MM.1S (cell line): ENCODE measurements at regions not wholly inside any gene's neighbourhood (a gene's known extent, or its start where the extent isn't known, plus 50 kb on each side); places are given as distances from the start of the nearest gene placed in this dataset.
"Not testable (repeated sequence)": the region's sequence is repeated elsewhere in the genome, so short reads cannot be mapped to it uniquely, and the experiment has no call there.

Experiments used
- DNase-seq: peaks from one replicate; pipeline ENCODE4 v3.0.0-alpha.2; 2015
- H2AFZ ChIP-seq: fragments of 300-600 bp; sonication (generic); 2 replicates; pipeline ENCODE4 v1.6.0; 2016; ENCODE audit warnings: antibody characterized with exemption, low read length
- H3F3A ChIP-seq: fragments of 300-600 bp; sonication (generic); 2 replicates; pipeline ENCODE4 v1.6.1; 2016; ENCODE audit warnings: mild to moderate bottlenecking, antibody characterized with exemption, low read length, moderate library complexity, mixed read lengths; ENCODE audit not compliant: insufficient read depth
- H3K27ac ChIP-seq: fragments of 300-600 bp; sonication (generic); 2 replicates; pipeline ENCODE4 v1.5.1; 2016; ENCODE audit warnings: mild to moderate bottlenecking, low read length
- H3K27me3 ChIP-seq: fragments of 300-600 bp; sonication (generic); replicated peaks from 2 replicates; pipeline ENCODE4 v1.6.0; 2016; ENCODE audit warnings: low read length; ENCODE audit not compliant: insufficient read depth
- H3K36me3 ChIP-seq: fragments of 300-600 bp; sonication (generic); replicated peaks from 2 replicates; pipeline ENCODE4 v1.6.1; 2016; ENCODE audit warnings: mild to moderate bottlenecking, low read length, mixed read lengths; ENCODE audit not compliant: insufficient read depth
- H3K4me1 ChIP-seq: fragments of 300-600 bp; sonication (generic); 2 replicates; pipeline ENCODE4 v1.6.1; 2016; ENCODE audit warnings: low read length, mixed read lengths
- H3K4me2 ChIP-seq: fragments of 300-600 bp; sonication (generic); 2 replicates; pipeline ENCODE4 v1.6.0; 2016; ENCODE audit warnings: low read depth, low read length
- H3K4me3 ChIP-seq: fragments of 300-600 bp; sonication (generic); 2 replicates; pipeline ENCODE4 v1.5.1; 2016; ENCODE audit warnings: low read length, mixed read lengths
- H3K79me2 ChIP-seq: fragments of 300-600 bp; sonication (generic); 2 replicates; pipeline ENCODE4 v1.6.1; 2016; ENCODE audit warnings: mixed run types, low read length, mixed read lengths
- H3K9ac ChIP-seq: fragments of 300-600 bp; sonication (generic); 2 replicates; pipeline ENCODE4 v1.6.1; 2016; ENCODE audit warnings: low read length, mixed read lengths
- H3K9me2 ChIP-seq: fragments of 300-600 bp; sonication (generic); replicated peaks from 2 replicates; pipeline ENCODE4 v1.6.1; 2016; ENCODE audit warnings: mild to moderate bottlenecking, low read length, mixed read lengths; ENCODE audit not compliant: insufficient read depth
- H3K9me3 ChIP-seq: fragments of 300-600 bp; sonication (generic); replicated peaks from 2 replicates; pipeline ENCODE4 v1.6.1; 2016; ENCODE audit warnings: mild to moderate bottlenecking, low read length, mixed read lengths; ENCODE audit not compliant: insufficient read depth
- H4K20me1 ChIP-seq: fragments of 300-600 bp; sonication (generic); 2 replicates; pipeline ENCODE4 v1.6.1; 2016; ENCODE audit warnings: mild to moderate bottlenecking, low read length, moderate library complexity, mixed read lengths; ENCODE audit not compliant: insufficient read depth
- EZH2 ChIP-seq: fragments of 300-600 bp; sonication (generic); optimal IDR thresholded peaks from 2 replicates; pipeline ENCODE3; 2017; ENCODE audit warnings: low read depth, mild to moderate bottlenecking, antibody characterized with exemption, low read length, mixed read lengths
- EZH2phosphoT487 ChIP-seq: fragments of 300-600 bp; sonication (generic); IDR thresholded peaks from 2 replicates; pipeline ENCODE4 v1.6.1; 2018; ENCODE audit warnings: antibody characterized with exemption, low read length
- TF ChIP-seq, protein P1 (sequence below): fragments of 300-600 bp; sonication (generic); IDR thresholded peaks from 2 replicates; pipeline ENCODE4 v1.5.1; 2016; ENCODE audit warnings: antibody characterized with exemption, low read length, mixed read lengths

- Histone ChIP-seq H3K79me2 (no peaks in the 10 kb centered on the region), H3K36me3 (no peaks in the 10 kb centered on the region), H3K27me3 (no peaks in the 10 kb centered on the region), H3K4me1 (no peaks in the 10 kb centered on the region), H3K4me3 (no peak overlapping the region), H3K4me2 (no peak overlapping the region), H2AFZ (no peak overlapping the region), H3K27ac (no peak overlapping the region), H3K9me3 (no peaks in the 10 kb centered on the region), H3K9ac (no peak overlapping the region), H3F3A (no peaks in the 10 kb centered on the region), H3K9me2 (no peaks in the 10 kb centered on the region), H4K20me1 (no peaks in the 10 kb centered on the region)
- DNase-seq, result no peak
- TF ChIP-seq EZH2phosphoT487 (no peak), EZH2 (no peak)
- TF ChIP-seq, protein P1, sequence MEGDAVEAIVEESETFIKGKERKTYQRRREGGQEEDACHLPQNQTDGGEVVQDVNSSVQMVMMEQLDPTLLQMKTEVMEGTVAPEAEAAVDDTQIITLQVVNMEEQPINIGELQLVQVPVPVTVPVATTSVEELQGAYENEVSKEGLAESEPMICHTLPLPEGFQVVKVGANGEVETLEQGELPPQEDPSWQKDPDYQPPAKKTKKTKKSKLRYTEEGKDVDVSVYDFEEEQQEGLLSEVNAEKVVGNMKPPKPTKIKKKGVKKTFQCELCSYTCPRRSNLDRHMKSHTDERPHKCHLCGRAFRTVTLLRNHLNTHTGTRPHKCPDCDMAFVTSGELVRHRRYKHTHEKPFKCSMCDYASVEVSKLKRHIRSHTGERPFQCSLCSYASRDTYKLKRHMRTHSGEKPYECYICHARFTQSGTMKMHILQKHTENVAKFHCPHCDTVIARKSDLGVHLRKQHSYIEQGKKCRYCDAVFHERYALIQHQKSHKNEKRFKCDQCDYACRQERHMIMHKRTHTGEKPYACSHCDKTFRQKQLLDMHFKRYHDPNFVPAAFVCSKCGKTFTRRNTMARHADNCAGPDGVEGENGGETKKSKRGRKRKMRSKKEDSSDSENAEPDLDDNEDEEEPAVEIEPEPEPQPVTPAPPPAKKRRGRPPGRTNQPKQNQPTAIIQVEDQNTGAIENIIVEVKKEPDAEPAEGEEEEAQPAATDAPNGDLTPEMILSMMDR, result no peak
Observed at GRCh38 chr5:18607570-18607969, 973.3 kb downstream of the TAF11L14 start.

GRCh38 chr5:18617191-18617590 is 982.9 kb downstream of the TAF11L14 start:
- H4K20me1 ChIP-seq, H3K4me3 ChIP-seq, H2AFZ ChIP-seq, H3F3A ChIP-seq, DNase-seq, H3K9me3 ChIP-seq, H3K9me2 ChIP-seq, H3K36me3 ChIP-seq, H3K79me2 ChIP-seq, H3K4me2 ChIP-seq, H3K9ac ChIP-seq, H3K4me1 ChIP-seq, H3K27ac ChIP-seq, H3K27me3 ChIP-seq: not testable (repeated sequence)

- Histone ChIP-seq H3K4me2 (no peak overlapping the region), H2AFZ (no peak overlapping the region), H3K36me3 (no peaks in the 10 kb centered on the region), H3F3A (no peaks in the 10 kb centered on the region), H3K9me2 (no peaks in the 10 kb centered on the region), H3K27me3 (no peaks in the 10 kb centered on the region), H3K79me2 (no peaks in the 10 kb centered on the region), H3K27ac (no peak overlapping the region), H3K9ac (no peak overlapping the region), H3K4me1 (no peaks in the 10 kb centered on the region), H3K9me3 (no peaks in the 10 kb centered on the region), H3K4me3 (no peak overlapping the region), H4K20me1 (no peaks in the 10 kb centered on the region)
- TF ChIP-seq EZH2 (no peak), EZH2phosphoT487 (no peak)
- TF ChIP-seq, protein P1, result no peak
- no peak for DNase-seq
Observed at GRCh38 chr5:18630458-18631045, 996.3 kb downstream of the TAF11L14 start.

- Histone ChIP-seq H2AFZ (no peak overlapping the region), H3K9ac (no peak overlapping the region), H3K4me1 (peaks cover 16% of the 10 kb centered on the region), H4K20me1 (no peaks in the 10 kb centered on the region), H3K27me3 (no peaks in the 10 kb centered on the region), H3K27ac (no peak overlapping the region), H3K36me3 (no peaks in the 10 kb centered on the region), H3K4me3 (no peak overlapping the region), H3K9me2 (no peaks in the 10 kb centered on the region), H3K4me2 (peak overlapping the region; percentile 12; the same call in 1 of the 2 replicates), H3K79me2 (no peaks in the 10 kb centered on the region), H3K9me3 (no peaks in the 10 kb centered on the region), H3F3A (no peaks in the 10 kb centered on the region)
- TF ChIP-seq EZH2 (no peak), EZH2phosphoT487 (no peak)
- TF ChIP-seq, protein P1, result no peak
- DNase-seq, result no peak
Observed at GRCh38 chr5:18652404-18653215, 1018.4 kb downstream of the TAF11L14 start.
